H9 (cell line): ENCODE measurements at regions not wholly inside any gene's neighbourhood (a gene's known extent, or its start where the extent isn't known, plus 50 kb on each side); places are given as distances from the start of the nearest gene placed in this dataset.

Experiments
- DNase-seq: peaks from one replicate; pipeline ENCODE4 v3.0.0-alpha.2; 2017
- H2AFZ ChIP-seq: one replicate; pipeline ENCODE4 v1.6.1; 2013; ENCODE audit warnings: mild to moderate bottlenecking, low read length, control low read depth, moderate library complexity
- H2AK5ac ChIP-seq: 2 replicates; pipeline ENCODE4 v1.6.1; 2013; ENCODE audit warnings: low read length, control low read depth, mixed read lengths; ENCODE audit not compliant: insufficient read length
- H2BK120ac ChIP-seq: one replicate; pipeline ENCODE4 v1.6.1; 2013; ENCODE audit warnings: low read depth, mild to moderate bottlenecking, low read length, control low read depth, inconsistent platforms; ENCODE audit not compliant: poor library complexity, severe bottlenecking
- H2BK12ac ChIP-seq: 2 replicates; pipeline ENCODE4 v1.6.1; 2013; ENCODE audit warnings: low read length, control low read depth, mixed read lengths, low read depth; ENCODE audit not compliant: insufficient read length
- H2BK15ac ChIP-seq: 2 replicates; pipeline ENCODE4 v1.6.1; 2013; ENCODE audit warnings: low read depth, low read length, control low read depth
- H2BK20ac ChIP-seq: one replicate; pipeline ENCODE4 v1.6.1; 2013; ENCODE audit warnings: low read depth, mild to moderate bottlenecking, low read length, control low read depth, inconsistent platforms; ENCODE audit not compliant: poor library complexity, severe bottlenecking
- H2BK5ac ChIP-seq: 2 replicates; pipeline ENCODE4 v1.6.1; 2013; ENCODE audit warnings: low read length, control low read depth, mixed read lengths; ENCODE audit not compliant: insufficient read length
- H3K14ac ChIP-seq: 2 replicates; pipeline ENCODE4 v1.6.1; 2013; ENCODE audit warnings: low read length, control low read depth; ENCODE audit not compliant: insufficient read depth
- H3K18ac ChIP-seq: 2 replicates; pipeline ENCODE4 v1.6.1; 2013; ENCODE audit warnings: low read depth, mild to moderate bottlenecking, mixed read lengths, low read length, control low read depth; ENCODE audit not compliant: insufficient read length
- H3K23ac ChIP-seq: 2 replicates; pipeline ENCODE4 v1.6.1; 2013; ENCODE audit warnings: low read length, control low read depth, mixed read lengths, low read depth; ENCODE audit not compliant: insufficient read length
- H3K23me2 ChIP-seq: 2 replicates; pipeline ENCODE4 v1.6.1; 2013; ENCODE audit warnings: low read depth, mild to moderate bottlenecking, mixed read lengths, low read length, control low read depth; ENCODE audit not compliant: insufficient read length, poor library complexity, severe bottlenecking
- H3K27ac ChIP-seq: 2 replicates; pipeline ENCODE4 v1.5.1; 2013; ENCODE audit warnings: low read length, control low read depth, mixed read lengths, low read depth; ENCODE audit not compliant: insufficient read length
- H3K27me3 ChIP-seq: 2 replicates; pipeline ENCODE4 v1.6.1; 2013; ENCODE audit warnings: low read length, control low read depth, inconsistent platforms; ENCODE audit not compliant: insufficient read depth
- H3K4ac ChIP-seq: 2 replicates; pipeline ENCODE4 v1.6.1; 2013; ENCODE audit warnings: low read depth, mild to moderate bottlenecking, control low read depth, inconsistent platforms, low read length, moderate library complexity
- H3K4me1 ChIP-seq: 2 replicates; pipeline ENCODE4 v1.6.1; 2013; ENCODE audit warnings: low read length, control low read depth, inconsistent platforms; ENCODE audit not compliant: insufficient read depth
- H3K4me2 ChIP-seq: 2 replicates; pipeline ENCODE4 v1.6.1; 2013; ENCODE audit warnings: low read length, control low read depth, mixed read lengths; ENCODE audit not compliant: insufficient read length, insufficient read depth
- H3K56ac ChIP-seq: 2 replicates; pipeline ENCODE4 v1.6.1; 2013; ENCODE audit warnings: low read depth, mild to moderate bottlenecking, mixed read lengths, low read length, control low read depth; ENCODE audit not compliant: insufficient read length
- H3K79me1 ChIP-seq: 2 replicates; pipeline ENCODE4 v1.6.1; 2013; ENCODE audit warnings: low read depth, mild to moderate bottlenecking, moderate library complexity, low read length, control low read depth, inconsistent platforms; ENCODE audit not compliant: insufficient read depth, poor library complexity, severe bottlenecking
- H3K79me2 ChIP-seq: 2 replicates; pipeline ENCODE4 v1.6.1; 2013; ENCODE audit warnings: low read length, control low read depth, inconsistent platforms; ENCODE audit not compliant: insufficient read depth
- H3K9ac ChIP-seq: 2 replicates; pipeline ENCODE4 v1.6.1; 2013; ENCODE audit warnings: low read length, control low read depth, mixed read lengths; ENCODE audit not compliant: insufficient read length; ENCODE audit errors: extremely low read depth
- H3K9me3 ChIP-seq: one replicate; pipeline ENCODE4 v1.6.1; 2013; ENCODE audit warnings: low read depth, low read length, inconsistent platforms; ENCODE audit not compliant: control insufficient read depth
- H3T11ph ChIP-seq: one replicate; pipeline ENCODE4 v1.6.1; 2013; ENCODE audit warnings: mild to moderate bottlenecking, low read length, control low read depth, inconsistent platforms
- H4K20me1 ChIP-seq: one replicate; pipeline ENCODE4 v1.6.1; 2013; ENCODE audit not compliant: control insufficient read depth, insufficient read length, insufficient read depth
- H4K5ac ChIP-seq: 2 replicates; pipeline ENCODE4 v1.6.1; 2013; ENCODE audit warnings: low read depth, mild to moderate bottlenecking, mixed read lengths, low read length, control low read depth; ENCODE audit not compliant: insufficient read length
- H4K8ac ChIP-seq: replicated peaks from 2 replicates; pipeline ENCODE4 v1.6.1; 2013; ENCODE audit warnings: low read length, control low read depth, mixed read lengths, low read depth; ENCODE audit not compliant: insufficient read length
- H4K91ac ChIP-seq: 2 replicates; pipeline ENCODE4 v1.6.1; 2013; ENCODE audit warnings: low read depth, mild to moderate bottlenecking, moderate library complexity, mixed read lengths, low read length, control low read depth; ENCODE audit not compliant: insufficient read length
- H3K27ac Mint-ChIP-seq, 3 experiments: 2 replicates in 2 of 3; 3 replicates in 1 of 3; pipeline ENCODE4 v1.8.0; 2020 to 2021; ENCODE audit warnings: mixed read lengths in 3 of 3, mild to moderate bottlenecking in 1 of 3, moderate library complexity in 1 of 3
- H3K27me3 Mint-ChIP-seq: 2 replicates; pipeline ENCODE4 v1.8.0; 2021; ENCODE audit warnings: low read depth, mild to moderate bottlenecking, moderate library complexity, mixed read lengths
- H3K36me3 Mint-ChIP-seq, 3 experiments: 2 replicates in 2 of 3; 3 replicates in 1 of 3; pipeline ENCODE4 v1.8.0; 2020 to 2021; ENCODE audit warnings: low read depth in 3 of 3, mixed read lengths in 3 of 3; ENCODE audit not compliant: insufficient read depth in 1 of 3
- H3K4me1 Mint-ChIP-seq, 2 experiments: 2 replicates each; pipeline ENCODE4 v1.8.0; 2020; ENCODE audit warnings: mixed read lengths in 2 of 2
- H3K4me3 Mint-ChIP-seq, 2 experiments: 2 replicates in 1 of 2; 3 replicates in 1 of 2; pipeline ENCODE4 v1.8.0; 2020 to 2021; ENCODE audit warnings: mild to moderate bottlenecking in 2 of 2, mixed read lengths in 2 of 2, moderate library complexity in 1 of 2
- H3K9me3 Mint-ChIP-seq, 2 experiments: 2 replicates in 1 of 2; 3 replicates in 1 of 2; pipeline ENCODE4 v1.8.0; 2020; ENCODE audit warnings: mild to moderate bottlenecking in 2 of 2, mixed read lengths in 2 of 2, moderate library complexity in 1 of 2
- CTCF ChIP-seq: fragments of 200-600 bp; sonication (generic); conservative IDR thresholded peaks from 3 replicates; pipeline ENCODE4 v1.8.0; 2021; ENCODE audit warnings: antibody characterized with exemption, mild to moderate bottlenecking
- WGBS: extraction: QIAGEN DNeasy Blood & Tissue Kit; methylation state at CpG from one replicate; pipeline ENCODE4 v1.1.7; 2013; ENCODE audit warnings: missing lambda C conversion rate, low lambda C conversion rate, mixed read lengths; ENCODE audit not compliant: insufficient read length; ENCODE audit errors: extremely low coverage; 5-methylcytosine and 5-hydroxymethylcytosine counted together

- H3K27me3 Mint-ChIP-seq, result peaks cover 58% of the 10 kb centered on the region
- H3K9ac ChIP-seq, result no peak overlapping the region
- no CpG with 5 or more reads among the region's 3 CpGs for WGBS
- H4K20me1 ChIP-seq, result no peaks in the 10 kb centered on the region
- H2BK12ac ChIP-seq, result no peak overlapping the region
- H3K36me3 Mint-ChIP-seq, result no peaks in the 10 kb centered on the region
- H3K18ac ChIP-seq, result no peak overlapping the region
- peaks cover 9 to 13% of the 10 kb centered on the region in 2 experiments for H3K4me1 Mint-ChIP-seq
- no peak overlapping the region for H3T11ph ChIP-seq
- H2BK15ac ChIP-seq, result no peak overlapping the region
- no peak overlapping the region for H3K27ac ChIP-seq
- H4K91ac ChIP-seq, result no peak overlapping the region
- no peak overlapping the region for H4K8ac ChIP-seq
- H3K4me1 ChIP-seq, result no peaks in the 10 kb centered on the region
- H3K23ac ChIP-seq, result no peak overlapping the region
- no peaks in the 10 kb centered on the region for H3K79me1 ChIP-seq
- no peaks in the 10 kb centered on the region for H3K9me3 ChIP-seq
- no peak overlapping the region for H3K56ac ChIP-seq
- no peak overlapping the region for H2AK5ac ChIP-seq
- no peak for DNase-seq
- H3K23me2 ChIP-seq, result peaks cover 16% of the 10 kb centered on the region
- no peak overlapping the region for H2AFZ ChIP-seq
- no peaks in the 10 kb centered on the region for H3K79me2 ChIP-seq
- H2BK5ac ChIP-seq, result no peak overlapping the region
- H2BK120ac ChIP-seq, result no peak overlapping the region
- no peak overlapping the region for H3K27ac Mint-ChIP-seq
- H4K5ac ChIP-seq, result no peak overlapping the region
- peaks cover 19% of the 10 kb centered on the region; the same call in 1 of the 2 replicates for H3K27me3 ChIP-seq
- H3K4me2 ChIP-seq, result no peak overlapping the region
- no peak overlapping the region for H3K4me3 Mint-ChIP-seq
- H3K14ac ChIP-seq, result no peak overlapping the region
- TF ChIP-seq CTCF, result no peak
- H3K4ac ChIP-seq, result no peak overlapping the region
- H2BK20ac ChIP-seq, result no peak overlapping the region
- no peaks in the 10 kb centered on the region for H3K9me3 Mint-ChIP-seq
These were observed 58.2 kb upstream of the POLR1H start for GRCh38 chr6:30002871-30003270.
